Neural cell (in vitro differentiated cells): ENCODE measurements at regions not wholly inside any gene's neighbourhood (a gene's known extent, or its start where the extent isn't known, plus 50 kb on each side); places are given as distances from the start of the nearest gene placed in this dataset.

ENCODE experiments used
- H2AFZ ChIP-seq: fragments of 200-600, 300-800 bp; sonication (generic), shearing (Covaris generic); 2 replicates; pipeline ENCODE4 v1.6.0; 2014; ENCODE audit warnings: low read depth, mild to moderate bottlenecking, antibody characterized with exemption, low read length, moderate library complexity
- H3F3A ChIP-seq: fragments of 200-600 bp; shearing (Covaris generic); 2 replicates; pipeline ENCODE4 v1.6.1; 2016; ENCODE audit warnings: mild to moderate bottlenecking, moderate library complexity, mixed read lengths, antibody characterized with exemption, low read length; ENCODE audit not compliant: insufficient read depth, poor library complexity, severe bottlenecking
- H3K27ac ChIP-seq: fragments of 200-600, 300-800 bp; sonication (generic), shearing (Covaris generic); 2 replicates; pipeline ENCODE4 v1.5.1; 2014; ENCODE audit warnings: mild to moderate bottlenecking, low read length, moderate library complexity
- H3K27me3 ChIP-seq: fragments of 300-800, 200-600 bp; sonication (generic), shearing (Covaris generic); 2 replicates; pipeline ENCODE4 v1.6.0; 2014; ENCODE audit warnings: mild to moderate bottlenecking, low read depth, low read length, moderate library complexity; ENCODE audit not compliant: insufficient read depth
- H3K36me3 ChIP-seq: fragments of 300-800, 200-600 bp; sonication (generic), shearing (Covaris generic); 2 replicates; pipeline ENCODE4 v1.5.1; 2014; ENCODE audit warnings: mild to moderate bottlenecking, antibody characterized with exemption, low read length, moderate library complexity; ENCODE audit not compliant: insufficient read depth
- H3K4me2 ChIP-seq: fragments of 300-800, 200-600 bp; sonication (generic), shearing (Covaris generic); 2 replicates; pipeline ENCODE4 v1.6.0; 2014; ENCODE audit warnings: mild to moderate bottlenecking, low read length
- H3K4me3 ChIP-seq: fragments of 300-800, 200-600 bp; sonication (generic), shearing (Covaris generic); 2 replicates; pipeline ENCODE4 v1.5.1; 2014; ENCODE audit warnings: mild to moderate bottlenecking, low read length, moderate library complexity
- H3K79me2 ChIP-seq: fragments of 200-600 bp; shearing (Covaris generic); replicated peaks from 2 replicates; pipeline ENCODE4 v1.6.0; 2014; ENCODE audit warnings: mild to moderate bottlenecking, low read length, moderate library complexity; ENCODE audit not compliant: insufficient read depth
- H3K9ac ChIP-seq: fragments of 300-800, 200-600 bp; sonication (generic), shearing (Covaris generic); 2 replicates; pipeline ENCODE4 v1.6.1; 2016; ENCODE audit warnings: mild to moderate bottlenecking, low read length, mixed read lengths
- H3K9me2 ChIP-seq: fragments of 200-600 bp; shearing (Covaris generic); 2 replicates; pipeline ENCODE4 v1.6.1; 2016; ENCODE audit warnings: mild to moderate bottlenecking, low read length, mixed read lengths; ENCODE audit not compliant: insufficient read depth
- H3K9me3 ChIP-seq: fragments of 200-600, 300-800 bp; sonication (generic), shearing (Covaris generic); 2 replicates; pipeline ENCODE4 v1.6.1; 2016; ENCODE audit warnings: mild to moderate bottlenecking, mixed run types, low read length, moderate library complexity, mixed read lengths
- H4K20me1 ChIP-seq: fragments of 200-600 bp; shearing (Covaris generic); 2 replicates; pipeline ENCODE4 v1.6.1; 2016; ENCODE audit warnings: mild to moderate bottlenecking, mixed run types; ENCODE audit not compliant: insufficient read depth
- EP300 ChIP-seq: fragments of 450-650 bp; conservative IDR thresholded peaks from 2 replicates; pipeline ENCODE4 v1.6.1; 2014; ENCODE audit warnings: antibody characterized with exemption, mild to moderate bottlenecking, moderate library complexity; ENCODE audit not compliant: poor library complexity, severe bottlenecking
- EZH2 ChIP-seq: fragments of 200-600, 300-800 bp; shearing (Covaris generic), sonication (generic); IDR thresholded peaks from 2 replicates; pipeline ENCODE4 v1.6.1; 2014; ENCODE audit warnings: antibody characterized with exemption, low read length, borderline replicate concordance, mild to moderate bottlenecking; ENCODE audit not compliant: insufficient read depth, poor library complexity, severe bottlenecking
- MXI1 ChIP-seq: fragments of 450-650 bp; conservative IDR thresholded peaks from 2 replicates; pipeline ENCODE4 v1.6.1; 2014; ENCODE audit warnings: antibody characterized with exemption, mild to moderate bottlenecking; ENCODE audit not compliant: poor library complexity, severe bottlenecking
- POLR2AphosphoS5 ChIP-seq: IDR thresholded peaks from 2 replicates; pipeline ENCODE4 v1.6.1; 2012
- RAD21 ChIP-seq: fragments of 450-650 bp; conservative IDR thresholded peaks from 2 replicates; pipeline ENCODE4 v1.6.1; 2014; ENCODE audit warnings: antibody characterized with exemption, mild to moderate bottlenecking, moderate library complexity
- REST ChIP-seq: IDR thresholded peaks from 2 replicates; pipeline ENCODE4 v1.6.1; 2012; ENCODE audit warnings: borderline replicate concordance
- SMC3 ChIP-seq: fragments of 450-650 bp; conservative IDR thresholded peaks from 2 replicates; pipeline ENCODE4 v1.6.1; 2014; ENCODE audit warnings: antibody characterized with exemption, mild to moderate bottlenecking, moderate library complexity; ENCODE audit not compliant: poor library complexity
- TAF1 ChIP-seq: IDR thresholded peaks from 2 replicates; pipeline ENCODE4 v1.6.1; 2012; ENCODE audit warnings: low read depth
- TF ChIP-seq, protein P1 (sequence below): fragments of 450-650 bp; IDR thresholded peaks from 2 replicates; pipeline ENCODE4 v1.5.1; 2014; ENCODE audit warnings: antibody characterized with exemption, mild to moderate bottlenecking, moderate library complexity; ENCODE audit not compliant: poor library complexity, severe bottlenecking

DNA sequence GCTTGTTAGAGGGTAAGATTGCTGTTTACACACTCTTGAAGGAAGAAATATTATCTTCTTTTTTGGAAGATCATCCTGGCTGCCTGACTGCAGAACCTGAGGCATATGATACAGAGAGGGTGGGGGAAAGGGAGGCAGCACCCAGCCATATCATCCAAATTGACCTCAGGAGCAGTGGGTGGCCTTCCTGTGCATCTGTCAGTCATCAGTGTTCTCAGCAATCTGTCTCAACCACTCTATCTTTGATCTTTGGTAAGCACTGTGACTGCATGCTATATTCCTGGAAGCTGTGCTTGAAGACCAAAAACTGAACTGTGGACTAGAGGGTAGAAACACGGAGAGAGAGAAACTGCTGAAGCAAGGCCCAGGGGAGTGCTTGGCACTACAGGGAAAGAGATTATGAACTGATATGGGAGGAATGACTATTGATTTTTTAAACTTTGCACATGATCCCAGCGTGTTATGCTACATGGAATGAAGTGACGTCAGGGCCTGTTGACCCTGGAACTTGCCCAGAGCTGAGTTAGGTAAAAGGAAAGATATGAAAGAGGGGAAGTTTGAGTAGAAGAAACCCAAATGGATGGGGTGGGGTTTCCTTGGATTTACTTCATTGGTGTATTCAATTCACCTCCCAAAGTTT, 171.5 kb downstream of the ASCL1 start:
- Histone ChIP-seq H3K4me3 (no peak overlapping the region), H3K9me3 (no peaks in the 10 kb centered on the region), H3K27ac (no peak overlapping the region), H3K4me2 (no peak overlapping the region), H3K9ac (no peak overlapping the region), H3K27me3 (no peaks in the 10 kb centered on the region), H3K9me2 (no peaks in the 10 kb centered on the region), H3K36me3 (no peaks in the 10 kb centered on the region), H4K20me1 (no peaks in the 10 kb centered on the region), H2AFZ (no peak overlapping the region), H3K79me2 (no peaks in the 10 kb centered on the region), H3F3A (no peaks in the 10 kb centered on the region)
- TF ChIP-seq POLR2AphosphoS5 (no peak), EP300 (no peak), TAF1 (no peak), REST (no peak), SMC3 (no peak), MXI1 (no peak), EZH2 (no peak), RAD21 (no peak)
- TF ChIP-seq, protein P1, sequence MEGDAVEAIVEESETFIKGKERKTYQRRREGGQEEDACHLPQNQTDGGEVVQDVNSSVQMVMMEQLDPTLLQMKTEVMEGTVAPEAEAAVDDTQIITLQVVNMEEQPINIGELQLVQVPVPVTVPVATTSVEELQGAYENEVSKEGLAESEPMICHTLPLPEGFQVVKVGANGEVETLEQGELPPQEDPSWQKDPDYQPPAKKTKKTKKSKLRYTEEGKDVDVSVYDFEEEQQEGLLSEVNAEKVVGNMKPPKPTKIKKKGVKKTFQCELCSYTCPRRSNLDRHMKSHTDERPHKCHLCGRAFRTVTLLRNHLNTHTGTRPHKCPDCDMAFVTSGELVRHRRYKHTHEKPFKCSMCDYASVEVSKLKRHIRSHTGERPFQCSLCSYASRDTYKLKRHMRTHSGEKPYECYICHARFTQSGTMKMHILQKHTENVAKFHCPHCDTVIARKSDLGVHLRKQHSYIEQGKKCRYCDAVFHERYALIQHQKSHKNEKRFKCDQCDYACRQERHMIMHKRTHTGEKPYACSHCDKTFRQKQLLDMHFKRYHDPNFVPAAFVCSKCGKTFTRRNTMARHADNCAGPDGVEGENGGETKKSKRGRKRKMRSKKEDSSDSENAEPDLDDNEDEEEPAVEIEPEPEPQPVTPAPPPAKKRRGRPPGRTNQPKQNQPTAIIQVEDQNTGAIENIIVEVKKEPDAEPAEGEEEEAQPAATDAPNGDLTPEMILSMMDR: no peak

- H3K9me3 ChIP-seq: no peaks in the 10 kb centered on the region
- H3K9me2 ChIP-seq: no peaks in the 10 kb centered on the region
- H4K20me1 ChIP-seq: no peaks in the 10 kb centered on the region
- no peak overlapping the region for H3K4me3 ChIP-seq
- H3K79me2 ChIP-seq: no peaks in the 10 kb centered on the region
- H3K36me3 ChIP-seq: no peaks in the 10 kb centered on the region
- no peaks in the 10 kb centered on the region for H3F3A ChIP-seq
- H3K27me3 ChIP-seq: no peaks in the 10 kb centered on the region
- H2AFZ ChIP-seq: no peak overlapping the region
- H3K27ac ChIP-seq: no peak overlapping the region
- TF ChIP-seq SMC3: no peak
- TF ChIP-seq EP300: no peak
- TF ChIP-seq MXI1: no peak
- TF ChIP-seq, protein P1: no peak
- no peak for TF ChIP-seq RAD21
- TF ChIP-seq POLR2AphosphoS5: no peak
- TF ChIP-seq TAF1: no peak
- no peak for TF ChIP-seq REST
- TF ChIP-seq EZH2: no peak
- no peak overlapping the region for H3K4me2 ChIP-seq
- H3K9ac ChIP-seq: no peak overlapping the region
Measured at GRCh38 chr12:103130564-103130963, 173.1 kb downstream of the ASCL1 start.
